Tibial artery (tissue), 4 donors: ENCODE measurements at regions not wholly inside any gene's neighbourhood (a gene's known extent, or its start where the extent isn't known, plus 50 kb on each side); places are given as distances from the start of the nearest gene placed in this dataset.

Experiments used
- DNase-seq, 2 donors: peaks; one replicate each; pipeline ENCODE4 v3.0.0-alpha.2; 2019
- H3K27ac ChIP-seq, 2 donors: fragments of 200-600 bp; sonication (generic) in 1 of 2; 1 replicate in 1 of 2; 2 replicates in 1 of 2; pipeline ENCODE4 v1.5.1; 2018 to 2019; ENCODE audit warnings: mild to moderate bottlenecking in 1 of 2
- H3K27me3 ChIP-seq, 2 donors: fragments of 200-600 bp; sonication (generic) in 1 of 2; one replicate each; pipeline versions ENCODE4 v1.5.1 to v1.6.0; 2016 to 2019
- H3K36me3 ChIP-seq, 3 donors: fragments of 200-600 bp; sonication (generic) in 2 of 3; one replicate each; pipeline ENCODE4 v1.5.1; 2016 to 2019; ENCODE audit warnings: mild to moderate bottlenecking in 2 of 3
- H3K4me1 ChIP-seq, 4 donors: fragments of 200-600 bp; sonication (generic) in 2 of 4; 1 replicate in 3 of 4; 2 replicates in 1 of 4; pipeline ENCODE4 v1.5.1; 2016 to 2019
- H3K4me3 ChIP-seq, 2 donors: fragments of 200-600 bp; sonication (generic) in 1 of 2; 1 replicate in 1 of 2; 2 replicates in 1 of 2; pipeline ENCODE4 v1.5.1; 2018 to 2019; ENCODE audit warnings: mild to moderate bottlenecking in 2 of 2
- H3K9me3 ChIP-seq, 3 donors: fragments of 200-600 bp; sonication (generic) in 1 of 3; one replicate each; pipeline ENCODE4 v1.5.1; 2016 to 2019
- CTCF ChIP-seq, 2 experiments: fragments of 200-600 bp in 1 of 2; fragments of 450-650 bp in 1 of 2; IDR thresholded peaks; one replicate each; pipeline ENCODE4 v1.5.1; 2017 to 2019; ENCODE audit warnings: antibody characterized with exemption in 2 of 2, mild to moderate bottlenecking in 1 of 2, moderate library complexity in 1 of 2
- intact Hi-C: fragments of 100-400 bp; cut with DNase I; formaldehyde crosslinking; loops from one replicate; pipeline ENCODE4 v1.15.0; 2023; ENCODE audit warnings: low total_unique reads

GRCh38 chr6:104130343-104130742 lies 729.4 kb downstream of the HACE1 start:
- intact Hi-C loops: no loop called here
- Histone ChIP-seq H3K36me3 (no peaks in the 10 kb centered on the region), H3K4me3 (no peak overlapping the region), H3K27ac (no peak overlapping the region), H3K9me3 (peaks cover 0 to 3% (median 0%) of the 10 kb centered on the region in 3 donors), H3K4me1 (no peaks in the 10 kb centered on the region), H3K27me3 (no peaks in the 10 kb centered on the region)
- no peak for DNase-seq
- no peak for TF ChIP-seq CTCF (IDR thresholded peaks at IDR 0.05)

DNA sequence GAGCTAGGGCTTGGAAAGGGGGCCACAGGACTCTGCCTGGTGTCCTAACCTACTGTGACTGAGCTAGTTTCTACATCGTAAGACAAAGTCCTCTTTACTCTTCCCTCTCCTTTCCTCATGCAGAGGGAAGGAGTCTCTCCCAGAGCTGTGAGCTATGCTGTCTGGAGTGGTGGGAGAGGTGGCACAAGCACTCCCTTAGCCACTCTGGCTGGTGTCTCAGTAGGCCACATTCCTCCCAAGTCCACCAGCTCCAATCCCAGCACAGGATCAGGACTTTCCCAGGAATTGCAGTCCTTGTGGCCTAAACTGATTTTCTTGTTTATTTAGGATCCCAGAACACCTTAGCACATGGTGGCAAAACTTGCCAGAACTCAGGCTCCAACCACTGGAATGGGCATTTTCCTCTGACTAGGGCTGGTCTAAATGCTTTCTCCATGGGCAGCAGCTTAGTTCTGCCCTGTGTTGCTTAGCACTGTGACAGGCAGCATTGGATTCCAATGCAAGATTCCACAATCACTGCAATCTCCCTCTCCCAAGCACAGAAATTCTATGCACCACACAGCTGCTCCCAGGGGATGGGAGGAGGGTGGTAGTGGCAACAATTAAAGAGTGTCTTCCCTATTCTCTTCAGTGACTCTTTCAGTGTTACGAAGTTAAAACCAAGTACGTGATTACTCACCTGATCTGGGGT lies 733.3 kb downstream of the HACE1 start:
- DNase-seq: no peak
- intact Hi-C loops: no loop called here

GRCh38 chr6:104123227-104123626 lies 736.5 kb downstream of the HACE1 start:
- Histone ChIP-seq H3K9me3 (no peaks in the 10 kb centered on the region), H3K4me3 (no peak overlapping the region), H3K4me1 (no peaks in the 10 kb centered on the region), H3K27ac (no peak overlapping the region), H3K27me3 (no peaks in the 10 kb centered on the region), H3K36me3 (no peaks in the 10 kb centered on the region)
- no peak for DNase-seq
- no peak for TF ChIP-seq CTCF (IDR thresholded peaks at IDR 0.05)
- intact Hi-C loops: no loop called here

More for the DNA sequence above, 733.3 kb downstream of the HACE1 start:
- Histone ChIP-seq H3K4me1 (no peaks in the 10 kb centered on the region), H3K27ac (no peak overlapping the region), H3K9me3 (no peaks in the 10 kb centered on the region), H3K4me3 (no peak overlapping the region), H3K27me3 (no peaks in the 10 kb centered on the region), H3K36me3 (no peaks in the 10 kb centered on the region)
- no peak for TF ChIP-seq CTCF (IDR thresholded peaks at IDR 0.05)

DNA sequence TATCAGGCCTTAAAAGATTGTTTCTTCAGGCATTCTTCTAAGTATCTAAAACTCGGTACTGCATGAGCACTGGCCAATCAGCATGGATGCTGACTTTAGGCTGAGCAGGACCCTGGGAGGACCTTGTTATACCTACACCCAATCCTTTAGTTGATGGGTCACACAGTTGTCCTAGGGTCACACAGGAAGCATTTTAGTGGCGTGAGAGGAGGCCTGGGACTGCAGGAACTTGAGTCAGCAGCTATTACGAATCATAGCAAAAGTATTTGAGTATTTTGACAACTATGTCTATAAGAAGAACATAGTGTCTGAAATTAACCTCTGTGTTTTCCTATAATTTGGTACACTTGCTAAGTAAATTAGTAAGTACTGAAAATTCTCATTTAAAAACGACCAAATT lies 741.4 kb downstream of the HACE1 start:
- no peaks in the 10 kb centered on the region for H3K4me1 ChIP-seq
- no peak for DNase-seq
- H3K27me3 ChIP-seq: no peaks in the 10 kb centered on the region
- TF ChIP-seq CTCF (IDR thresholded peaks at IDR 0.05): no peak
- no peaks in the 10 kb centered on the region for H3K36me3 ChIP-seq
- no peak overlapping the region for H3K4me3 ChIP-seq
- intact Hi-C loops: no loop called here
- no peak overlapping the region for H3K27ac ChIP-seq
- H3K9me3 ChIP-seq: no peaks in the 10 kb centered on the region

- Histone ChIP-seq H3K4me1 (no peaks in the 10 kb centered on the region), H3K27ac (no peak overlapping the region), H3K9me3 (no peaks in the 10 kb centered on the region), H3K4me3 (no peak overlapping the region), H3K36me3 (no peaks in the 10 kb centered on the region), H3K27me3 (no peaks in the 10 kb centered on the region)
- intact Hi-C loops: no loop called here
- no peak for TF ChIP-seq CTCF (IDR thresholded peaks at IDR 0.05)
- no peak for DNase-seq
These were observed 749.9 kb downstream of the HACE1 start for GRCh38 chr6:104109806-104110205.

- intact Hi-C loops: no loop called here
- no peak for DNase-seq
- H3K4me1 ChIP-seq: no peaks in the 10 kb centered on the region
- H3K4me3 ChIP-seq: no peak overlapping the region
- no peaks in the 10 kb centered on the region for H3K27me3 ChIP-seq
- H3K36me3 ChIP-seq: no peaks in the 10 kb centered on the region
- TF ChIP-seq CTCF (IDR thresholded peaks at IDR 0.05): no peak
- no peak overlapping the region for H3K27ac ChIP-seq
- no peaks in the 10 kb centered on the region for H3K9me3 ChIP-seq
These were observed 751.1 kb downstream of the HACE1 start for GRCh38 chr6:104108634-104109033.
